AG09309 (cell line): ENCODE measurements at regions not wholly inside any gene's neighbourhood (a gene's known extent, or its start where the extent isn't known, plus 50 kb on each side); places are given as distances from the start of the nearest gene placed in this dataset.

Experiments
- DNase-seq: peaks from one replicate; pipeline ENCODE4 v3.0.0-alpha.2; 2010; ENCODE audit warnings: low read depth
- H3K4me3 ChIP-seq: 2 replicates; pipeline ENCODE4 v1.5.1; 2011; ENCODE audit warnings: mild to moderate bottlenecking, low read depth, low read length, moderate library complexity; ENCODE audit not compliant: control insufficient read depth
- CTCF ChIP-seq: IDR thresholded peaks from 2 replicates; pipeline ENCODE4 v1.5.1; 2011; ENCODE audit warnings: mild to moderate bottlenecking, low read depth, low read length, inconsistent platforms; ENCODE audit not compliant: insufficient read depth, control insufficient read depth; ENCODE audit errors: missing control alignments

GRCh38 chr10:130244928-130245495 lies 108.8 kb downstream of the GLRX3 start:
- TF ChIP-seq CTCF, result no peak
- no peak for DNase-seq
- H3K4me3 ChIP-seq, result no peak overlapping the region

GRCh38 chr10:130246113-130246512 lies 109.9 kb downstream of the GLRX3 start:
- no peak overlapping the region for H3K4me3 ChIP-seq
- DNase-seq, result no peak
- no peak for TF ChIP-seq CTCF

GRCh38 chr10:130250127-130250526 lies 113.9 kb downstream of the GLRX3 start:
- no peak for DNase-seq
- no peak for TF ChIP-seq CTCF
- no peak overlapping the region for H3K4me3 ChIP-seq

- H3K4me3 ChIP-seq, result no peak overlapping the region
- DNase-seq, result no peak
- TF ChIP-seq CTCF, result no peak
Observed at GRCh38 chr10:130251766-130252165, 115.6 kb downstream of the GLRX3 start.

GRCh38 chr10:130254243-130254642 lies 118.1 kb downstream of the GLRX3 start:
- no peak for TF ChIP-seq CTCF
- H3K4me3 ChIP-seq, result no peak overlapping the region
- DNase-seq, result no peak

GRCh38 chr10:130254662-130255061 lies 118.5 kb downstream of the GLRX3 start:
- H3K4me3 ChIP-seq, result no peak overlapping the region
- DNase-seq, result no peak
- TF ChIP-seq CTCF, result no peak

GRCh38 chr10:130255777-130256176 lies 119.6 kb downstream of the GLRX3 start:
- no peak overlapping the region for H3K4me3 ChIP-seq
- no peak for TF ChIP-seq CTCF
- no peak for DNase-seq
